Right lobe of liver (tissue), 4 donors: ENCODE measurements at regions not wholly inside any gene's neighbourhood (a gene's known extent, or its start where the extent isn't known, plus 50 kb on each side); places are given as distances from the start of the nearest gene placed in this dataset.

Source experiments
- CTCF ChIP-seq, 4 donors: fragments of 200-600 bp in 3 of 4; fragments of 450-650 bp in 1 of 4; IDR thresholded peaks; one replicate each; pipeline versions ENCODE4 v1.5.1 to v1.8.0; 2016 to 2022; ENCODE audit warnings: antibody characterized with exemption in 4 of 4, mild to moderate bottlenecking in 2 of 4
- POLR2A ChIP-seq: fragments of 450-650 bp; IDR thresholded peaks from one replicate; pipeline ENCODE4 v1.6.1; 2017; ENCODE audit warnings: antibody characterized with exemption, mild to moderate bottlenecking
- donor health status: DM: no; HTN: no; CAD: no.
- donor health status: DM: no; HTN: no; CAD: no.
- donor health status: DM: no; HTN: yes; CAD: no.

- TF ChIP-seq CTCF (IDR thresholded peaks at IDR 0.05) (no peak), POLR2A (no peak)
Observed at GRCh38 chr2:221103930-221104329, 468.2 kb downstream of the EPHA4 start.
